ENCODE measurements at regions not wholly inside any gene's neighbourhood (a gene's known extent, or its start where the extent isn't known, plus 50 kb on each side); places are given as distances from the start of the nearest gene placed in this dataset.

GRCh38 chr3:68315546-68315945, 616.8 kb downstream of the TAFA4 start:
- no peak for TF ChIP-seq GATA3 (IDR thresholded peaks at IDR 0.05; ENCODE audit: low read depth, low read length)
- TF ChIP-seq GATA2 (IDR thresholded peaks at IDR 0.05; ENCODE audit: low read depth, low read length), result no peak
